GM12872 (cell line): ENCODE measurements at regions not wholly inside any gene's neighbourhood (a gene's known extent, or its start where the extent isn't known, plus 50 kb on each side); places are given as distances from the start of the nearest gene placed in this dataset.

Source experiments
- TF ChIP-seq, protein P1 (sequence below): IDR thresholded peaks from 3 replicates; pipeline ENCODE4 v1.5.1; 2011; ENCODE audit warnings: low read depth, mild to moderate bottlenecking, low read length, moderate library complexity; ENCODE audit not compliant: insufficient read depth

DNA sequence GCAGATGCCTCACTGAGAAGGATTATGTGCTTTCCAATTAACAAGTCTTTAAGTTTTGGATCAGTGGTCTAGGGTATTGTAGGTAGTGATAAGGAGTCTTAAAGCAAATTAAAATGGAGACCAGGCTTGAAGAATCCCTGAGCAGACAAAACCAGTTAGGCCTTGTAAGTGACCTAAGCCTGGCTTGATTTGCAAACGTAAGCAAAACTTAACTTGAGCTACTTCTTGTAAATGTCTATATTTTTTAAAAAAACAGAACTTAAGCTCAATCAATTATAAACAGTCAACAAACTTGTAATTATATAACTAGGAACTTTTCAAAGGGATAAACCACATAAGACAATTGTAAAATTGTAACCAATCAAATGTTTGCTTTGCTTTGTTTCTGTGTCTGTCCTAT, 72.7 kb upstream of the NALF2 start:
- TF ChIP-seq, protein P1, sequence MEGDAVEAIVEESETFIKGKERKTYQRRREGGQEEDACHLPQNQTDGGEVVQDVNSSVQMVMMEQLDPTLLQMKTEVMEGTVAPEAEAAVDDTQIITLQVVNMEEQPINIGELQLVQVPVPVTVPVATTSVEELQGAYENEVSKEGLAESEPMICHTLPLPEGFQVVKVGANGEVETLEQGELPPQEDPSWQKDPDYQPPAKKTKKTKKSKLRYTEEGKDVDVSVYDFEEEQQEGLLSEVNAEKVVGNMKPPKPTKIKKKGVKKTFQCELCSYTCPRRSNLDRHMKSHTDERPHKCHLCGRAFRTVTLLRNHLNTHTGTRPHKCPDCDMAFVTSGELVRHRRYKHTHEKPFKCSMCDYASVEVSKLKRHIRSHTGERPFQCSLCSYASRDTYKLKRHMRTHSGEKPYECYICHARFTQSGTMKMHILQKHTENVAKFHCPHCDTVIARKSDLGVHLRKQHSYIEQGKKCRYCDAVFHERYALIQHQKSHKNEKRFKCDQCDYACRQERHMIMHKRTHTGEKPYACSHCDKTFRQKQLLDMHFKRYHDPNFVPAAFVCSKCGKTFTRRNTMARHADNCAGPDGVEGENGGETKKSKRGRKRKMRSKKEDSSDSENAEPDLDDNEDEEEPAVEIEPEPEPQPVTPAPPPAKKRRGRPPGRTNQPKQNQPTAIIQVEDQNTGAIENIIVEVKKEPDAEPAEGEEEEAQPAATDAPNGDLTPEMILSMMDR = no peak

DNA sequence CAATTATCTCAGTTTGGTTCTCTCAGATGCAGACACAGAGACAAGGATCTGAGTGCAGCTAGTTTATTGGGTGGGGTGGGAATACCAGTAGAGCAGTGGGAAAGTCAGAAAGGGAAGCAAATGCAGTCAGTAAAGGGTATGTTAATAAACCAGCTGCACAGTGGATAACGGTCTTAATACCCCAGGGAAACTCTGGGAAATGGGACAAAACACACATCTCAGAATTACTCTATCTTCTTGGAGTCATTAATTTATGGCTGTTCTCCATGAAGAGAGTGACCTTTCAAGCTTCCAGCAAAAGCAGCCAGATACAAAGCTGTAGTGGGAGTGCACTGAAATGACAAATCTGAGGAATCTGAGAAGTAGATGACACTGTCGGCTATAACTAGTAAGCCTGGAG, 73.3 kb upstream of the NALF2 start:
- TF ChIP-seq, protein P1 = no peak

DNA sequence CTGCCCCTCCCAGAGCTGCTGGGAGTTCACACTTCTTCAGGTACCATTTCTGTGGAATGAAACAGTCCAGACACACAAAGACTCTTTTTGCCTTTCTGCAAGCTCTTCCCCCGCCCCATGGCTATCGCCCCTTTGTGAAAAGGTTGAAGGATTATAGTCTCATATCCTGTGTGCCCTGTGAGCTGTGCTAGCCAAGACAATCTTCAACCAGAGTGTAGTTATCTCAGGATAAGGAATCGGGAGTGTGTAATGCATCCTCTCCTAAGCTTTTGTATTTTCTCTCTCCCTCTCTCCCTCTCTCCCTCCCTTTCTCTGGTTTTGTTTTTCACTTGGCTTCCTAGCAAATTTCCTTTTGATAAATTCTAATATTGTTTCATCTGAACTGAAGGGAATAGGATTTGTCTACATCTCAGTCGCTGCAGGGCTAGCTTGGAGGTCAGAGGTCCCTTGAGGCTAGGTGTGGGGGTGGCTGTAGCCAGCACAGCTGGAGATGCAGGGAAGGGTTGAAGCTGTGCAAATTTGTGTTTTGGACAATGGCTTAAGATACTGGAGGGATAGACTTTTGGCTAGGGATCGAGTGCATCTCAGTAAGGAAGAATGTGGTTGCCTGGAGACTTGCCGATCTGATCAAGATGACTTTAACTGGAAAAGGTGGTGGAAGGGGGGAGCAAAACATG, 74.6 kb upstream of the NALF2 start:
- TF ChIP-seq, protein P1 = no peak

DNA sequence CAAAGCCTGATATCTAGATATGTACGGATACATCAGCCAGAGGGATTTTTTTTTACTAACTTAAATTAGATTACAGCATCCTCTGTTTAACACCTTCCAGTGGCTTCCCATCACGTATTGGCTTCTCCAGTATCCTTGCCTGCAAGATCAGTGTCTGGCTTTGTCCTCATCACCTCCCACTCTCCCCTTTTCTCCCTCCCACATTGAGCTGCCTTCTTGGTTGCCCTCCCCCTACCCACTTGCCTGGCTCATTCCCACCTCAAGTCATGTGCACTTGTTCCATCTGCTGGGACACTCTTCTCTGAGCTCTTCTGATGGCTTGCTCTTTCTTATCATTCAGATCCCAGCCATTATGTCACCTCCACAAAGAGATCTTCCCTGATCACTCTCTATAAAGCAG, 75.9 kb upstream of the NALF2 start:
- TF ChIP-seq, protein P1 = no peak

DNA sequence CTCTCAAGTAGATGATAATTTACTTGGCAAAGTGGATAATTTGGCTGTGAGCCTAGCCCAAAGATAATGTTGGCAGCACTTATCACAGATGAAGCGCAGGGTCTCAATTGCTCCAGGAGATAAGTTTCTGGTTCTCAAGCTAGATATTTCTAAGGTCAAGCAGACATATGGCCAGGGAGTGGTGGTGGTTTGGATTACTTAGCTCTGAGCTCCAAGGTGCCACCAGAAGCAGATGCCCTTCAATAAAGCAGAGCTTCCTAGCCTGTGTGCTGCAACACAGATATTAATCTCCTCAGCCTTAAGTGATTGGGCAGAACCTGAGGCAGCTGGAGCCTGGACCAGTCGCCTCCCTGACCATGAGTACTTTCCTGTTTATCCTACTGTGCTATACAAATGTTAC, 79.2 kb upstream of the NALF2 start:
- TF ChIP-seq, protein P1 = no peak

DNA sequence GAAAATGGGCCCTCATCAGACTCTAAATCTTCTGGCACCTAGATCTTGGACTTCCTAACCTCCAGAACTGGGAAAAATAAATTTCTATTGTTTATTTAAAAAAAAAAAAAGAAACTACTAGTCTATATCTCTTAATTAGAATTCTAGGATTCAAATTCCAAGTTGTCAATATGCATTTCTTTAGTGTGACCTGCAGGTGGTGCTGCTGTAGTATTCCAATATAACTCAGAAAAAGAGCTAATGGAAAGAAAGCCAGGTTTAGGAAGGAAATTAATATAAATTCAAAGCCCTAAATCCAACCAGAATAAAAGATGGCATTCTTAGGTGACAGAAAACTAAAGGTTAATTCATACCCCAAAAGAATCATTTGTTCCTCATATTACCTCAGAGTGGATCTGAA, 80.0 kb upstream of the NALF2 start:
- TF ChIP-seq, protein P1 = no peak

DNA sequence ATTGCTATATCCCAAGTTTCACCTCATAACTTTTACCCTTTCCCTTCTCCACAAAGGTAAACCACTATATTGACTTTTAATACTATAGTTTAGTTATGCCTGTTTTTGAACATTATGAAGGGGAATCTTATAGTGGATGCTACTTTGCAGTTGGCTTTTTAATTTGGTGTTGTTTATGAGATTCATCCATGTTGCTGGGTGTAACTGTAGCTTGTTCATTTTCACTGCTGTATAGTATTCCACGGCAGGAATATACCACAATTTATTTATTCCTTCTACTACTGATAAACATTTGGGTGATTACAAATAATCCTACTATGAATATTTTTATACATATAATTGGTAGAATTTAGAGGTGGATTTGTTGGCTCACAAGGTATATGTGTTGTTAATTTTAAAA, 88.4 kb upstream of the NALF2 start:
- TF ChIP-seq, protein P1 = no peak

DNA sequence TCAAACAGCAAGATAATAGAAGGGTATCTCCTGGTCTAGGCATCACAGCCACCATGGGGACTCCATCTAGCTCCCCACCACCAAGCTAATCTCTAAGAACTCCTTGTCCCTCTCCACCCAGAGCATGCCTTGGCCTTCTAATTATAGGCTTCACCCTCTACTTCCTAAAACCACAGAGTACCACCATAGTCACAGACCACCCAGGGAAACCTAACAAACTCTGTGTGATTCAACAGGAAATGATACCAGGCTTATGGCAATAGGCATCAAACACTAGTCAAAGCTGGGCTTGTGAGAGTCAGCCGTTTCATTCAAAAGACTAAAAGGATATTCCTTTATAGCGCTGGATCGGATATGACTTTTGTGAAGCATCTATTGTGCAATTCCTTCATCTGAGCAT, 91.5 kb upstream of the NALF2 start:
- TF ChIP-seq, protein P1 = no peak
